GM18873 (cell line): ENCODE measurements at regions not wholly inside any gene's neighbourhood (a gene's known extent, or its start where the extent isn't known, plus 50 kb on each side); places are given as distances from the start of the nearest gene placed in this dataset.
"Not testable (repeated sequence)": the region's sequence is repeated elsewhere in the genome, so short reads cannot be mapped to it uniquely, and the experiment has no call there.

Source experiments
- ATAC-seq: cut with Tn5 transposase; IDR thresholded peaks from one replicate; pipeline ENCODE4 v1.9.1; 2021; ENCODE audit warnings: mild to moderate bottlenecking, moderate library complexity, moderate number of reproducible peaks; ENCODE audit not compliant: unreplicated experiment, low FRiP score

DNA sequence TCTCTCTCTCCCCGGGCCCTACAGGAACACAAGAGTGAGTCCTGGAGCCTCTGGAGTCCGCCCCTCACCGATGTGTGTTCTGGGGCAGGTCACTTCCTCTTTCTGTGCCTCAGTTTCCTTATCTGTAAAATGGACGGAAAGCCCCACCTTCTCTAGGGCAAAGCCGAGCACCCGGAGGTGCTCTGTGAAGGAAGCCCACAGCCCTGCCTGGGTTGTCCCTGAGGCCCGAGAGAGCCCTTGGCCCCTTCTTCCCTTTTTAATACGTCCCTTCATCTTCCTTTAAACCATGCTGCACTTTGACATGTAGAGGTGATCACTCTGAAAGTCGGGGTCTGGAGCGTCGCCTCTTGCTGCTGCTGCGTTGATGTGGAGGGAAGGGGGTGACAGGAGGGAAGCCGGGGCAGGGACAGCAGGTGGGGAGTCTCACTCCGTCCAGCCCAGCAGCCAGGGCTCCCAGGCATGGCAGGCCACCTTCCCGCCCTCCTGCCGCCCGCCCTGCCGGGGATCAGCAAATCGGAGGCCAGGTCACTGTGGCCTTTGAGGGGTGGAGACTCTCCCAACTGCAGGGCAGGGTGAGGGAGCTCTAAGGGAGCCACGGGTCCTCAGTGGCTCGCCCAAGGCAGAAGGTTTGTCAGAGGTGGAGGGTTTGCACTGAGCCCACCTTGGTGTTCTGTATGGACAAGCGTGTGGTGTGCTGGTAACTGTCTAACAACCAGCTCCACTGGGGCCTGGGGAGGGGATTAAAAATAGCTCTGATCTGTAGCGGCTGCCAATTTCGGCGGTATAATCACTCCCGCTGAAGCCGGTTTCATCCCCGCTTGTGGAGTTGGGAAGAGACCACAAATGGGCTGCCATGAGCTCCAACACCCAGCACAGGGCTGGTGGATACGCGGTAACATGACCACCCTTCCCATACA lies 135.9 kb upstream of the ID2 start:
- no peak for ATAC-seq

GRCh38 chr2:8546612-8547283 lies 135.1 kb upstream of the ID2 start:
- no peak for ATAC-seq

GRCh38 chr2:8547284-8548064 lies 134.4 kb upstream of the ID2 start:
- ATAC-seq = no peak

DNA sequence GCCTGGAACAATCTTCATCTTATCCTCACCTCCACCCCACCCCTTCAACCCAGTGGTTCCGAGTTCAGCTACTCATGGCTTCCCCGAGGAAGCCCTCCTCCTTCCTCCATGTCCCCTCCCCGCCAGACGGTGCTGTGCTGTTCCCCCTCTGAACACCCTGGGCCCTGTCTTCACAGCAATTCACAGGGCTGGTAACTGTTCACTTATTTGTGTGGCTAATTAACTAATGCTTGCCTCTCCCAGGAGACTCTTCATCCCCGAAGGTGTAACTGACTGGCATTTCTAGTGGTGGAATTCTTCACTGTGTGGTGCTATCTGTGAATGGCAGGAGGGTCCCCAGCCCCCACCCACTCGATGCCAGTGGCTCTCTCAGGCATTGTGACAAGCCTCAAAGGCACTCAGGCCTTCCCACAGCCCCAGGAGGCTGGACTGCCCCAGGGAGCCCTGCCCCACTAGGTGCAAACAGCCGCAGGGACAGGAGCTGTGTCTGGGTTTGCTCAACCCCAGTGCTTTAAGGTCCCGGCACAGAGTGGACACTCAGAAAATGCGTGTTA lies 133.7 kb upstream of the ID2 start:
- no peak for ATAC-seq

DNA sequence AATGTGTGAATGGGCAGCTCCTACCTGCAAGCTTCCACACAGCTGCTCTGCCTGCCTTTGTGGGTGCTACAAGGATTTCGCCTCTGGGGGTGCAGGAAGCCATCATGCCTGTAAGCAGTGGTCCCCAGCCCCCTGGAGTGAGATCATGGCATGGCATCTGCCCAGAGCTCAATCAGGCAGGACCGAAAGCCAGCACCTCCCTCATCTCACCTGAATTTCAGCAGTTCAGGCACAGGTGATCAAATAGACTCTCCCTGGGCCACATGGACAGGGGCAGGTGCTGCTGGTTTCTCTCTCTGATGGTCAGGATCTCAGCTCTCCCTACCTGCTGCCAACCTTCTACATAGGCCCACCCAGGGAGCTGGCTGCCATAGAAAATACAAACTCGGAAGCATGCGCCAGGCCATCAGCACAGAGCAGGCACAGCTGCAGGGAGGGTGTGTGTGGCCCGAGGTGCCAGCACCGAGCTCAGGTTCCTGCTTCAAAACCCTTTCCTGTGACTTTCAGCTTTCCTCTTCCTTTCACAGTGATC lies 133.2 kb upstream of the ID2 start:
- no peak for ATAC-seq

DNA sequence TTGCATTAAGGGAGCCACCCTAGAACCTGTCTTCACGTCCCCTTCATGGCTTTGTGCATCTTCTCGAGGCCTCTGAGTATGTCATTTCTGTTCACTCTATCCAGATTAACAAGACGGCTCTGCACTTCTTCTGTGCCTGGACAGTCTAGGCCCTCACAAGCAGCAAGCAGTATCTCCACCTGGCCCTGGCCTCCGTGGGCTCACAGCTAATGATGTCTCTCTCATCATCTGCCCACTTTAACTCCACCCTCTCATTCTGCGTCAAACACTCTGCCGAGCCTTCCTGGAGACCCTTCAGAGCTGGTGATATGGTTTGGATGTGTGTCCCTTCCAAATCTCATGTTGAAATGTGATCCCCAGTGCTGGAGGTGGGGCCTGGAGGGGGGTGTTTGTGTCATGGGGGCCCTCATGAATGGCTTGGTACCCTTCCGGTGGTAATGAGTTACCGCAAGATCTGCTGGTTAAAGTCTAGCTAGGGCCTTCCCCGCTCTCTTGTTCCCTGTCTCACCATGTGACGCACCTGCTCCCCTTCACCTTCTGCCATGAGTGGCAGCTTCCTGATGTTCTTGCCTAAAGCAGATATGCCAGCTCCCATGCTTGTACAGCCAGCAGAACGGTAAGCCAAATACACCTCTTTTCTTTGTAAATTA lies 132.5 kb upstream of the ID2 start:
- no peak for ATAC-seq

DNA sequence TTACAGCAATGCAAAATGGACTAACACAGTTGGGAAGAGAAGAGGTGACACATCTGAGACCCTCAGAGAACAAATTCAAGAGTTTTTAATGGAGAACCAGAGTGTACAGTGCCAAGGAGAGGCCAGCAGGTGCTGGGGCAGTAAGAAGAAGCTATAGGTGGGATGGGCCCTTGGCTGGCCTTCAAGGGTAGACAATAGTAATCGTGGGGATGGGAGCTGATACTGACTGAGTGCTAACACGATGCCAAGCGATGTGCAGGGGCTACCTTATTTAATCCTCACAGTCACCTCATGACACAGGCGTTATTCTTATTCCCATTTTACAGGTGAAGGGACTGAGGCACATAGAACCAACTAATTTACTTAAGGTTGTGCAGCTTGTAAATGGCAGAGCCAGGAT lies 131.9 kb upstream of the ID2 start:
- ATAC-seq = no peak

DNA sequence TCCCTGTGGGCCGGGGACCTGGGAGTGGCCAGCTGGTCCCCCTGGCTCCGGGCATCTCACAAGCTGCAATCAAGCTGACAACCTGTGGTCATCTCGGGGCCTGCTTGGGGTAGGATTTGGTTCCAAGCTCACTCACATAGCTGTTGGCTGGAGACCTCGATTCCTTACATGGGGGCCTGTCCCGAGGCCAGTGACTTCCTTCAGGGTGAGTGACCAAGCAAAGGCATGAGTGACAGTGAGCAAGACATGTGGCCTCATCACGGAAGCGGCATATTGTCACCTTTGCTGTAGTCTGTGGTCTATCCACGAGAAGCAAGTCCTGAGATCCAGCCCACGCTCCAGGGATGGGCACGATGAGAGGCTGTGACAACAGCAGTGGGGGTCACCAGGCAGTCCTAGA lies 131.4 kb upstream of the ID2 start:
- ATAC-seq = no peak

DNA sequence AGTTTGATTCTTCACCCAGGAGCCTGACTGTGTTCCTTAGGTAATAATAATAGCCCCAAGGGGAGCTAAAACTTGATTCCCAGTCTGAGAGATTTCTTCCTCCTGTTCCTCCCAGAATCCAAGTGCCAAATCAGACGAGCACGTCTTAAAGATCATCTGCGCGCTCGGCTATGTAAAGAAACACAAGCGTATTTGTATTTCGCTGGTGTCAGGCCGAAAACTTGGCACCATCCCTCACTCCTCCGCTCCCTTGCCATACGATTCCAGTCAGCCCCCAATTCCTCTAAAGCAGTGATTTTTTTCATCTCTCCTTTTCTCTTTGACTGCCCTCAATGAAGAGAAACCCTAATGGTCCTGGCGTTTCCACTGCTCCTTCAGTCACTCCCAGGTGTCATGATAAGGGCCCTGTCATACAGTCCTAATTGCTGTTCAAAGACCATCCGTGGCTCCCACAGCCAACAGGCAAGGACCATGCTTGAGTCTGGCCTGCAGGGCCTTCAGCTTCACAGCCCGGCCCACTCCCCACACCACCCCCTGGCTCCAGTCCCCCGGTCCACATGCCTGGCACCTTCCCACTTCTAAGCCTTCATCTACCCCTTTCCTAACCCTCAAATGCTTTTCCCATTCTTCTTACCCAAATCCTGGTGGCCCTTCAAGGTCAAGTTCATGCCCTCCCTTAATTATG lies 130.8 kb upstream of the ID2 start:
- no peak for ATAC-seq

DNA sequence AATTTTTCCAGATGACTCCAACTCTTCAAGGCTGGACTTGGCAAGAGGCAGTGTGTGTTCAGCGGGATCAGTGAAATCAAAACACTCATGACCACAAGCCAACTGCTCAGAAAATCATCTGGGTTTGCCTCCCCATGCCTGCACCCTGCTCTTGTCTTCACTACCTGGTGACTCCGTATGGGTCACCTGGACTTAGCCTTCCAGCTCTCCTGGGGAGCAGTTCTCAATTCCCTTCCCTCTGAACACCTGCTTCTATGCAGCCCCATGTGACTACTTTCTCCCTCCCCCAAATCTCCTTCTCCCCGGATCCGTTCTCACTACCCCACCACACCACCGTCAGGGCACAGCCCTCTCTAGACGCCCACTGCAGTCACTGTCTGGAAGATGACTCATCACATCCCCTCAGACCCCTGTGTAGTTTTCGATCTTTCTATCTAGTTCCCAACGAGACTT lies 130.2 kb upstream of the ID2 start:
- peak; percentile 54 for ATAC-seq

GRCh38 chr2:8552293-8552801 lies 129.5 kb upstream of the ID2 start:
- ATAC-seq = no peak

- ATAC-seq = no peak
Observed at GRCh38 chr2:8553643-8554042, 128.2 kb upstream of the ID2 start.

- ATAC-seq = no peak
Observed at GRCh38 chr2:8554296-8554806, 127.5 kb upstream of the ID2 start.

DNA sequence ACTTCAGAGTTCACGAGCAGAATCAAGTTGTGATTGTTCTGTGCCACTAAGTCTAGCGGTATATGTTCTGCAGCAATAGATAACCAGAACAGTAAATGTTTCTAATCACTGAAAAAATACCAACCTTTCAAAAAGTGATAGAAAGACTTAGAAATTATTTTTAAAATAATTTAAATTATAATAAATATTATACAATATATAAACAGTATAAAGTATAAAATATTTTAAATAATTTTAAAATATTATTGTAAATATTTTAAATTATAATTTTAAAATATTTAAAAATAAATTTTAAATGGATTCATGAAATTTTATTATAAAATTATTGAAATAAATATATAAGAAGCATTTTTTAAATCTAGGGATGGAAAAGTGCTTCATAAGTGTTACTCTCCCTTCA lies 126.3 kb upstream of the ID2 start:
- no peak for ATAC-seq

DNA sequence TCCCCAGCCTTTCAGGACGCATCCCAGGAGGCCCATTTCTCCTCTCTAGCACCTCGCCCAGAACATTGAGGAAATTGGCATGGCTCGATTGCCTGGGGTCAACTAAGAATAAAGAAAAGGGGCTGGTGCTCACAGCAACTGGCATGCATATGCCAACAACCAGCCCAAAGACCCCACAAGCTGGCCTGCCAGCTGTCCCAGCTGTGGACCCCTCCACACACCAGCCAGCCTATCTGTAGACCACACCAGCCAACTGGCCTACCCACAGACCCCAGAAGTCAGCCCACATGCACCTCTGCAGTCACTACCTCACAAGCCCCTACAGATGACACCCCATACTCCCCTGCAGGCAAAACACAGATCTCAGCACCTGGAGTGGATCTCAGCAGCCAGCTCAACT lies 123.8 kb upstream of the ID2 start:
- ATAC-seq = no peak

DNA sequence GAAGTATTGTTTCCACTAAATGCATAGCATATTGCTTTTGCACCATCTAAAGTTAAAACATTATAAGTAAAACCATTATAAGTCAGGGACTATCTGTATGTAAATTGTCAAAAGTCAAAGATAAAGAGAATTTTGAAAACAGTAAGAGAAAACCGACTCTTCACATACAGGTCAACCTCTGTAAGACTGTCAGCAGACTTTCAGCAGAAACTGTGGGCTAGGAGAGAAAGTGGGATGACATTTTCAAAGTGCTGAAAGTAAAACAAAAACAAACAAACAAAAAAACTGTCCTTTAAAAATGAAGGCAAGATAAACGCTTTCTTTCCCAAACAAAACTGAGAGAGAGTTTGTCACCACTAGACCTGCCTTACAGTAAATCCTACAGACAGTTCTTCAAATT lies 122.9 kb upstream of the ID2 start:
- ATAC-seq = no peak

- no peak for ATAC-seq
Observed at GRCh38 chr2:8559805-8560204, 122.1 kb upstream of the ID2 start.

GRCh38 chr2:8561692-8562091 lies 120.2 kb upstream of the ID2 start:
- not testable (repeated sequence) for ATAC-seq
